Activated CD8-positive, alpha-beta T cell treated with anti-CD3 and anti-CD28 coated beads, Interleukin-2, amount 10 ng/mL, durations not matched to agents 7 days and 5 days (primary cell): ENCODE measurements at regions not wholly inside any gene's neighbourhood (a gene's known extent, or its start where the extent isn't known, plus 50 kb on each side); places are given as distances from the start of the nearest gene placed in this dataset.

Source experiments
- ATAC-seq: fragments of 150-1000 bp; cut with Tn5 transposase; one replicate; pipeline ENCODE4 v1.10.0; 2021; ENCODE audit warnings: moderate library complexity
- CTCF ChIA-PET: fragments of 350-600 bp; sonication (Branson Sonifier 250); formaldehyde crosslinking; loops from one replicate; lab custom pipeline; 2021; ENCODE audit warnings: antibody characterized with exemption; lab: Charles Lee
- POLR2A ChIA-PET: fragments of 350-600 bp; sonication (Branson Sonifier 250); formaldehyde crosslinking; loops from one replicate; lab custom pipeline; 2021; ENCODE audit warnings: antibody characterized with exemption; lab: Charles Lee
- DNase-seq: peaks from one replicate; pipeline ENCODE4 v3.0.0-alpha.2; 2020
- H3K27ac Mint-ChIP-seq: one replicate; pipeline ENCODE4 v1.8.0; 2021; ENCODE audit warnings: mild to moderate bottlenecking, mixed read lengths
- H3K27me3 Mint-ChIP-seq: one replicate; pipeline ENCODE4 v1.8.0; 2021; ENCODE audit warnings: low read depth, mixed read lengths
- H3K36me3 Mint-ChIP-seq: one replicate; pipeline ENCODE4 v1.8.0; 2021; ENCODE audit warnings: low read depth, mixed read lengths
- H3K4me1 Mint-ChIP-seq: one replicate; pipeline ENCODE4 v1.8.0; 2021; ENCODE audit warnings: low read depth, mixed read lengths
- H3K4me3 Mint-ChIP-seq: one replicate; pipeline ENCODE4 v1.8.0; 2021; ENCODE audit warnings: mild to moderate bottlenecking, mixed read lengths
- H3K9me3 Mint-ChIP-seq: one replicate; pipeline ENCODE4 v1.8.0; 2022; ENCODE audit warnings: mixed read lengths; ENCODE audit not compliant: insufficient read depth

- CTCF ChIA-PET = no interaction called here
These were observed 60.3 kb upstream of the RGS7 start for GRCh38 chr1:241417258-241417657.

GRCh38 chr1:241413974-241414373, 57.0 kb upstream of the RGS7 start:
- ChIA-PET CTCF (no interaction called here), POLR2A (no interaction called here)
- H3K27me3 Mint-ChIP-seq = no peaks in the 10 kb centered on the region
- H3K9me3 Mint-ChIP-seq = no peaks in the 10 kb centered on the region
- no peak overlapping the region for H3K4me3 Mint-ChIP-seq
- no peak overlapping the region for H3K27ac Mint-ChIP-seq
- H3K4me1 Mint-ChIP-seq = no peaks in the 10 kb centered on the region
- no peak for DNase-seq
- no peaks in the 10 kb centered on the region for H3K36me3 Mint-ChIP-seq
- no peak for ATAC-seq

More at GRCh38 chr1:241417258-241417657, 60.3 kb upstream of the RGS7 start:
- no peak overlapping the region for H3K4me3 Mint-ChIP-seq
- DNase-seq (no peak), ATAC-seq (no peak)
- H3K27me3 Mint-ChIP-seq = peaks cover 4% of the 10 kb centered on the region
- POLR2A ChIA-PET = no interaction called here
- no peaks in the 10 kb centered on the region for H3K4me1 Mint-ChIP-seq
- H3K9me3 Mint-ChIP-seq = no peaks in the 10 kb centered on the region
- H3K27ac Mint-ChIP-seq = no peak overlapping the region
- H3K36me3 Mint-ChIP-seq = no peaks in the 10 kb centered on the region

- Mint-ChIP-seq H3K27me3 (no peaks in the 10 kb centered on the region), H3K36me3 (no peaks in the 10 kb centered on the region), H3K4me1 (no peaks in the 10 kb centered on the region), H3K9me3 (no peaks in the 10 kb centered on the region), H3K27ac (no peak overlapping the region), H3K4me3 (no peak overlapping the region)
- POLR2A ChIA-PET = no interaction called here
- CTCF ChIA-PET = no interaction called here
- ATAC-seq (no peak), DNase-seq (no peak)
These were observed 56.4 kb upstream of the RGS7 start for GRCh38 chr1:241413386-241413785.

- DNase-seq (no peak), ATAC-seq (no peak)
- Mint-ChIP-seq H3K36me3 (no peaks in the 10 kb centered on the region), H3K27ac (no peak overlapping the region), H3K27me3 (no peaks in the 10 kb centered on the region), H3K9me3 (no peaks in the 10 kb centered on the region), H3K4me3 (no peak overlapping the region), H3K4me1 (no peaks in the 10 kb centered on the region)
- POLR2A ChIA-PET = no interaction called here
- CTCF ChIA-PET = no interaction called here
These were observed 55.6 kb upstream of the RGS7 start for GRCh38 chr1:241412646-241413045.

- H3K27ac Mint-ChIP-seq = no peak overlapping the region
- ChIA-PET CTCF (no interaction called here), POLR2A (no interaction called here)
- H3K4me3 Mint-ChIP-seq = no peak overlapping the region
- H3K27me3 Mint-ChIP-seq = no peaks in the 10 kb centered on the region
- H3K9me3 Mint-ChIP-seq = no peaks in the 10 kb centered on the region
- H3K36me3 Mint-ChIP-seq = no peaks in the 10 kb centered on the region
- no peaks in the 10 kb centered on the region for H3K4me1 Mint-ChIP-seq
- ATAC-seq = no peak
- no peak for DNase-seq
These were observed 54.9 kb upstream of the RGS7 start for GRCh38 chr1:241411776-241412338.

- Mint-ChIP-seq H3K36me3 (no peaks in the 10 kb centered on the region), H3K4me3 (no peak overlapping the region), H3K27me3 (no peaks in the 10 kb centered on the region), H3K9me3 (no peaks in the 10 kb centered on the region), H3K4me1 (no peaks in the 10 kb centered on the region), H3K27ac (no peak overlapping the region)
- CTCF ChIA-PET = no interaction called here
- no peak for DNase-seq
- ATAC-seq = no peak
- POLR2A ChIA-PET = no interaction called here
These were observed 54.2 kb upstream of the RGS7 start for GRCh38 chr1:241411056-241411775.

- H3K9me3 Mint-ChIP-seq = no peaks in the 10 kb centered on the region
- H3K4me3 Mint-ChIP-seq = no peak overlapping the region
- H3K4me1 Mint-ChIP-seq = no peaks in the 10 kb centered on the region
- ChIA-PET CTCF (no interaction called here), POLR2A (no interaction called here)
- no peaks in the 10 kb centered on the region for H3K27me3 Mint-ChIP-seq
- ATAC-seq = no peak
- H3K27ac Mint-ChIP-seq = no peak overlapping the region
- H3K36me3 Mint-ChIP-seq = no peaks in the 10 kb centered on the region
- no peak for DNase-seq
These were observed 51.2 kb upstream of the RGS7 start for GRCh38 chr1:241408170-241408569.
